Prostate gland (tissue), 2 donors: ENCODE measurements at regions not wholly inside any gene's neighbourhood (a gene's known extent, or its start where the extent isn't known, plus 50 kb on each side); places are given as distances from the start of the nearest gene placed in this dataset.

ENCODE experiments used
- DNase-seq: peaks from one replicate; pipeline ENCODE4 v3.0.0-alpha.2; 2019; ENCODE audit warnings: low spot score
- H3K27ac ChIP-seq, 2 donors: fragments of 200-600 bp; sonication (generic); 2 replicates each; pipeline ENCODE4 v1.5.1; 2017 to 2019
- H3K27me3 ChIP-seq: fragments of 200-600 bp; sonication (generic); replicated peaks from 2 replicates; pipeline ENCODE4 v1.5.1; 2019; ENCODE audit not compliant: insufficient read depth
- H3K36me3 ChIP-seq, 2 donors: fragments of 200-600 bp; sonication (generic); 1 replicate in 1 of 2; 2 replicates in 1 of 2; pipeline versions ENCODE4 v1.5.1 to v1.8.1; 2017 to 2019
- H3K4me1 ChIP-seq: fragments of 200-600 bp; sonication (generic); replicated peaks from 2 replicates; pipeline ENCODE4 v1.5.1; 2019
- H3K4me3 ChIP-seq, 2 donors: fragments of 200-600 bp; sonication (generic); 2 replicates each; pipeline ENCODE4 v1.5.1; 2017 to 2019
- H3K9me3 ChIP-seq: fragments of 200-600 bp; sonication (generic); 2 replicates; pipeline ENCODE4 v1.5.1; 2017
- POLR2A ChIP-seq: fragments of 450-650 bp; IDR thresholded peaks from one replicate; pipeline ENCODE4 v1.6.1; 2016; ENCODE audit warnings: antibody characterized with exemption, mild to moderate bottlenecking
- POLR2AphosphoS5 ChIP-seq: sonication (generic); formaldehyde crosslinking; IDR thresholded peaks from one replicate; pipeline ENCODE4 v1.6.1; 2017; ENCODE audit warnings: antibody characterized with exemption
- WGBS: methylation state at CpG from one replicate; pipeline ENCODE4 v1.1.5; 2018; 5-methylcytosine and 5-hydroxymethylcytosine counted together
- intact Hi-C: fragments of 100-400 bp; cut with DNase I; formaldehyde crosslinking; loops from one replicate; pipeline ENCODE4 v1.14.2; 2022
- TF ChIP-seq, protein P1 (sequence below), 4 experiments: fragments of 200-600 bp in 2 of 4; fragments of 450-650 bp in 2 of 4; sonication (generic) in 2 of 4; IDR thresholded peaks; 1 replicate in 3 of 4; 2 replicates in 1 of 4; pipeline ENCODE4 v1.5.1; 2016 to 2019; ENCODE audit warnings: antibody characterized with exemption in 4 of 4, mild to moderate bottlenecking in 2 of 4, moderate library complexity in 2 of 4

DNA sequence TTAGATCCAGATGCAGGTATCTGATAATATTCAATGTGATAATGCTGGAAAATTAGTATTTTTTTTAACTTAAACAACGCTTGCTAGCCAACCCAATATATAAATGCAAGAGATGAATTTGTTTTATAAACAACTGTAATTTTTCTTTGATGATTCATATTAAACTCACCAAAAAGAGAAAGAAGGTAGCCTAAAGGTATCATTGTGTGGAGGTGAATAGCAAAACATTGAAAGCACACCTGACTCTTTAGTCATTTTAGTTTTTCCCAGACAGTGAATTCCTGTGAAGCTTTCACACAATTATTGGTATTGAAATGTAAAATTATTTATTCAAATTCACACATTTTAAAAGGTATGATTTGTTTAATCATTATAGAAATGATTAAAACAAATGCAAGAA is 424.0 kb downstream of the NR4A2 start:
- Histone ChIP-seq H3K4me1 (no peaks in the 10 kb centered on the region), H3K36me3 (no peaks in the 10 kb centered on the region), H3K4me3 (no peak overlapping the region), H3K27ac (no peak overlapping the region), H3K27me3 (no peaks in the 10 kb centered on the region), H3K9me3 (no peaks in the 10 kb centered on the region)
- intact Hi-C loops = no loop called here
- TF ChIP-seq, protein P1, sequence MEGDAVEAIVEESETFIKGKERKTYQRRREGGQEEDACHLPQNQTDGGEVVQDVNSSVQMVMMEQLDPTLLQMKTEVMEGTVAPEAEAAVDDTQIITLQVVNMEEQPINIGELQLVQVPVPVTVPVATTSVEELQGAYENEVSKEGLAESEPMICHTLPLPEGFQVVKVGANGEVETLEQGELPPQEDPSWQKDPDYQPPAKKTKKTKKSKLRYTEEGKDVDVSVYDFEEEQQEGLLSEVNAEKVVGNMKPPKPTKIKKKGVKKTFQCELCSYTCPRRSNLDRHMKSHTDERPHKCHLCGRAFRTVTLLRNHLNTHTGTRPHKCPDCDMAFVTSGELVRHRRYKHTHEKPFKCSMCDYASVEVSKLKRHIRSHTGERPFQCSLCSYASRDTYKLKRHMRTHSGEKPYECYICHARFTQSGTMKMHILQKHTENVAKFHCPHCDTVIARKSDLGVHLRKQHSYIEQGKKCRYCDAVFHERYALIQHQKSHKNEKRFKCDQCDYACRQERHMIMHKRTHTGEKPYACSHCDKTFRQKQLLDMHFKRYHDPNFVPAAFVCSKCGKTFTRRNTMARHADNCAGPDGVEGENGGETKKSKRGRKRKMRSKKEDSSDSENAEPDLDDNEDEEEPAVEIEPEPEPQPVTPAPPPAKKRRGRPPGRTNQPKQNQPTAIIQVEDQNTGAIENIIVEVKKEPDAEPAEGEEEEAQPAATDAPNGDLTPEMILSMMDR (IDR thresholded peaks at IDR 0.05) = no peak
- TF ChIP-seq POLR2AphosphoS5 (no peak), POLR2A (no peak)
- no peak for DNase-seq
- WGBS = 97% methylated on average over 1 of the region's 1 CpG

DNA sequence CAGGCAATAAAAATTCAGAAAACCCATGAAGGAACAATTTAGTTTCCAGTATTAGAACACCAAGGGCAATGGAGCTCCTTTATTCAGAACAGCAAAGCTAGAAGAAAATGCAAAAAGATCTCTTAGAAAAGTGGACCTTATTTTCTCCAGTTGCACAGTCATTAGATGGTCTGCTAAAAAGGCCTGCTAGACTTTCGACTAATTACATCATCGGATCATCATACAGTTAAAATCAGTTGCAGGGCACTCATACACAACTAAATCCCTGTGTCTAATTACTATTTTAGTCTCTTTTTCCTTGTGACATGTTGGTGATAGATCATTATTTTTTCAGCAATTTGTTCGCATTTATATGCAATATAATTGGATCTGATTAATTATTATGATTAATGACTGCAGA is 425.3 kb downstream of the NR4A2 start:
- no peaks in the 10 kb centered on the region for H3K4me1 ChIP-seq
- H3K9me3 ChIP-seq = no peaks in the 10 kb centered on the region
- H3K4me3 ChIP-seq = no peak overlapping the region
- TF ChIP-seq POLR2AphosphoS5 (no peak), POLR2A (no peak)
- TF ChIP-seq, protein P1 (IDR thresholded peaks at IDR 0.05) = no peak
- no peaks in the 10 kb centered on the region for H3K36me3 ChIP-seq
- no peaks in the 10 kb centered on the region for H3K27me3 ChIP-seq
- 93% methylated on average over 3 of the region's 3 CpGs for WGBS
- H3K27ac ChIP-seq = no peak overlapping the region
- intact Hi-C loops = no loop called here
- no peak for DNase-seq

DNA sequence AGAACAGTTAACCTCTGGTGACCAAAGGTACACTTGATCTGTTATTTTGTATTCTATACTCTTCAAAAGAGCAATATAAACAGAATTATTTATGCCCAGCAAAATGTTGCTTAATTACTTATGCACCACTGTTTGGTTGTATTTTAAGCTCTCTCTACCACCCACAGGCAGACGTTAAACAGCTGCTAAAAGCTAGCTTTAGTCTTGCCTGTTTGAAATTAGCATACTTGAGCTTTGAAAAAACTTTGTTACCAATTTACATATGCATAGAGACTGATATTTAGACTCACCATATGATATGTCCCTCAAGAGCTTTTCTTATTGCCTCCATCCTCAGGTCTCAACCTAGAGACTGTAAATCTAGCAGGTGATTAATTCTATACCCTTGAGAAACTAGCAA is 426.9 kb downstream of the NR4A2 start:
- Histone ChIP-seq H3K27me3 (no peaks in the 10 kb centered on the region), H3K4me3 (no peak overlapping the region), H3K9me3 (no peaks in the 10 kb centered on the region), H3K27ac (no peak overlapping the region), H3K4me1 (no peaks in the 10 kb centered on the region), H3K36me3 (no peaks in the 10 kb centered on the region)
- TF ChIP-seq, protein P1 (IDR thresholded peaks at IDR 0.05) = no peak
- TF ChIP-seq POLR2A (no peak), POLR2AphosphoS5 (no peak)
- intact Hi-C loops = no loop called here
- WGBS = 55% methylated on average over 1 of the region's 1 CpG
- DNase-seq = no peak

DNA sequence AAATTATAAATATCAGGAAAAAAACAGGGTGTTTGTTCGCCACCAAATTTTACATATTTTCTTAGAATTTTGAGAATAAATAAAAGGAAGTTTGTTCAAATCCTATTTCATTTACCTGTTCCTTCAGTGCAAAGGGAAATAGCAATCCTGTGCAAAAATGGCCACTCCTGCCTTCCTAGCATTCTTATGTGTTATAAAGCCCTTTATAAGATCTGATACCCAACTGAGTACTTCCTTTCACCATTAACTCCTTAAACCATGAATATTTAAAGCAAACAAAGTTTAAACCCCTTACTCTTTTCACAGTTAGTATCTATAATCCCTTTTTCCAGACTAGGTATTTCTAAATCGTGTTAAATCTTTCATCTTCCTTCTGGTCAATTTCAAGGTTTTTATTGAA is 427.8 kb downstream of the NR4A2 start:
- DNase-seq = no peak
- TF ChIP-seq, protein P1 (IDR thresholded peaks at IDR 0.05) = no peak
- TF ChIP-seq POLR2A = no peak
- no peaks in the 10 kb centered on the region for H3K9me3 ChIP-seq
- no peak overlapping the region for H3K27ac ChIP-seq
- H3K4me3 ChIP-seq = no peak overlapping the region
- no peaks in the 10 kb centered on the region for H3K36me3 ChIP-seq
- no peaks in the 10 kb centered on the region for H3K4me1 ChIP-seq
- 63% methylated on average over 2 of the region's 2 CpGs for WGBS
- intact Hi-C loops = no loop called here
- no peaks in the 10 kb centered on the region for H3K27me3 ChIP-seq

DNA sequence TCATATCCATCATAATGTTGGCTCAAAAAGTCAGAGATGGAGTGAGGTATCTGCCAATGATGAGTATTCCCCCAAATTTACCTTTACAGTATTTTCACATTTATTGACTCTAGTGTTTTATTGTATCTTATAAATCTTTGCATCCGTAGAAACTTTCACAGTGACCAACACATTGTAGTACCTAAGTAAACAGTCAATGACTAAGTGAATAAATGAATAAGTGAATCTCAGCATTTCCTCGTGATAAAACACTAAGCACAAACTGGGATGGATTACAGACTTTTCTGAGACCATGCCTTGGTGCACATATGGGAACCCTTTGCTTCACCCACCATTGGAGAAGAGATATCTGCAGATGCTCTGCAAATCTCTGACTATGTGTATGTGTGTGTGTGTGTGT is 429.9 kb downstream of the NR4A2 start:
- Histone ChIP-seq H3K4me1 (no peaks in the 10 kb centered on the region), H3K27me3 (no peaks in the 10 kb centered on the region), H3K27ac (no peak overlapping the region), H3K4me3 (no peak overlapping the region), H3K9me3 (no peaks in the 10 kb centered on the region), H3K36me3 (no peaks in the 10 kb centered on the region)
- WGBS = 27% methylated on average over 2 of the region's 2 CpGs
- intact Hi-C loops = no loop called here
- TF ChIP-seq, protein P1 (IDR thresholded peaks at IDR 0.05) = no peak
- TF ChIP-seq POLR2A (no peak), POLR2AphosphoS5 (no peak)
- no peak for DNase-seq
